BLaER1 treated with 17β-estradiol and CSF1 and Interleukin-3, amounts not matched to agents 10 nM and 100 nM (cell line): ENCODE measurements at regions not wholly inside any gene's neighbourhood (a gene's known extent, or its start where the extent isn't known, plus 50 kb on each side); places are given as distances from the start of the nearest gene placed in this dataset.

ENCODE experiments used
- H3K27ac ChIP-seq, 11 experiments: shearing (Covaris generic); formaldehyde crosslinking; 2 replicates each; pipeline ENCODE4 v1.8.1; 2022
- H3K27me3 ChIP-seq, 11 experiments: shearing (Covaris generic); formaldehyde crosslinking; 2 replicates each; pipeline ENCODE4 v1.8.1; 2022
- H3K36me3 ChIP-seq, 11 experiments: shearing (Covaris generic); formaldehyde crosslinking; 2 replicates each; pipeline ENCODE4 v1.8.1; 2022
- H3K4me1 ChIP-seq, 10 experiments: shearing (Covaris generic); formaldehyde crosslinking; 2 replicates each; pipeline ENCODE4 v1.8.1; 2022
- H3K4me2 ChIP-seq, 11 experiments: shearing (Covaris generic); formaldehyde crosslinking; 2 replicates each; pipeline ENCODE4 v1.8.1; 2022
- H3K4me3 ChIP-seq, 10 experiments: shearing (Covaris generic); formaldehyde crosslinking; 2 replicates each; pipeline ENCODE4 v1.8.1; 2022
- H3K9ac ChIP-seq, 11 experiments: shearing (Covaris generic); formaldehyde crosslinking; 2 replicates each; pipeline ENCODE4 v1.8.1; 2022
- H3K9me3 ChIP-seq, 11 experiments: shearing (Covaris generic); formaldehyde crosslinking; replicated peaks in 1 of 11; 2 replicates each; pipeline ENCODE4 v1.8.1; 2022
- H4K20me1 ChIP-seq, 11 experiments: shearing (Covaris generic); formaldehyde crosslinking; 2 replicates each; pipeline ENCODE4 v1.8.1; 2022
- Cebpa-rat ChIP-seq, 11 experiments: shearing (Covaris generic); IDR thresholded peaks; 2 replicates each; pipeline ENCODE4 v1.8.1; 2022

DNA sequence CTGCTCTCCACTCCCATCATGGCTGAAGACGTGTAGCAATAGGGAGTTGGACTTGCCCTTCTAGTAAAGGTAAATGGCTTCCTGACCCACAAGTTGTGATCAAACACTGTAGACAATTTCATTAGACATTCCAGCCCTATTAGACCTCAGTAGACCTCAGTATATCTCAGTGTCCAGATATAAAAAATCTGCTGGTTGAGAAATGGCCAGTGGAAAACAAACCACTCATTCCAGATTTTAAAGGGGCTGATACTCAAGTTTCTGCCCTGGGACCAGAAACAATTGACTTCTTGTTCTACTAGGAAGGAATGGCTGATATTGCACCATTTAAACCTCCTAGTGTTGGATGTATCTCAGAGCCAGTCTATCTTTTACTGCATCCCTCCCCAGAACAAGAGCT, 613.2 kb downstream of the PDCD6IP start:
- Histone ChIP-seq H3K4me2 (no peak overlapping the region), H3K4me3 (no peak overlapping the region), H3K9me3 (no peaks in the 10 kb centered on the region), H3K36me3 (no peaks in the 10 kb centered on the region), H3K9ac (no peak overlapping the region), H4K20me1 (no peaks in the 10 kb centered on the region), H3K4me1 (no peaks in the 10 kb centered on the region), H3K27ac (no peak overlapping the region), H3K27me3 (no peaks in the 10 kb centered on the region)
- no peak for TF ChIP-seq Cebpa-rat (IDR thresholded peaks at IDR 0.05)

DNA sequence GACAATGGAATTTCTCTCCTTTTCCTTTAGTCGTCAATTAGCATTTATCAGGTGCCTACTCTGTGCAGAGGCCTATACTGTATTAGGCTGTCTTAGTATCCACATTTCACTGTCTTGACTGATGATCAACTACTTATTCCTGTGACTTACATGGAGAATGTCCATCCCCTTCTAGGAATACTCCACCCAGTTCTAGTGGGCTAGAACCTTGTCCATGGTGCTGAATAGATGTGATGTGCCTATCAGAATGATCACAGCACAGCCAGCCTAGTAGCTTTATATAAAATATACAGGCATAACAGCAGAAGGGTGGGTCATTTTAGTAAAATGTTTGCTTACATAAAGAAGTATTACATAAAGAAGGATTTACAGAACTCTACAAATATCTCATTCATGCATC, 621.4 kb downstream of the PDCD6IP start:
- Histone ChIP-seq H3K9ac (no peak overlapping the region), H3K9me3 (no peaks in the 10 kb centered on the region), H4K20me1 (no peaks in the 10 kb centered on the region), H3K27me3 (no peaks in the 10 kb centered on the region), H3K4me3 (no peak overlapping the region), H3K27ac (no peak overlapping the region), H3K4me2 (no peak overlapping the region), H3K4me1 (no peaks in the 10 kb centered on the region), H3K36me3 (no peaks in the 10 kb centered on the region)
- no peak for TF ChIP-seq Cebpa-rat (IDR thresholded peaks at IDR 0.05)

DNA sequence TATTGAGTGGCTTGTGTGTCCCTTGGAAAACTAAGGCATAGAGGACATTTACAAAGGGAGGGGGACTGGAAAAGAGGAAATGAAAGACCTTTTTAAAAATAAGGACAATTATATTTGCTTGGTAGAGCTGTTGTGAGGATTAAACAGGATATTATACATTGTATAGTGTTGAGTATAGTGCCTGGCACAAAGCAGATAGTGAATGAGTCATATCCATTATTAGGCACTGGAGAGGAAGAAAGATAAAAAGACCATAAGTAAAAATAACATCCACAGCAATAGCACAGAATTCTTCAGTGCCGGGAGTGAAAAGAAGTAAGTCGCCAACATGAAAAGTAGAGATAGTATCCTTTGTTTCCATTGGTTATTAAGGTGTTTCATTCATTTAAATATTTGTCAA, 623.3 kb downstream of the PDCD6IP start:
- H3K36me3 ChIP-seq = no peaks in the 10 kb centered on the region
- H3K27ac ChIP-seq = no peak overlapping the region
- no peaks in the 10 kb centered on the region for H3K4me1 ChIP-seq
- H4K20me1 ChIP-seq = no peaks in the 10 kb centered on the region
- no peak overlapping the region for H3K4me3 ChIP-seq
- no peak overlapping the region; a peak in 1 of 22 replicates for H3K4me2 ChIP-seq
- no peak for TF ChIP-seq Cebpa-rat (IDR thresholded peaks at IDR 0.05)
- H3K9ac ChIP-seq = no peak overlapping the region
- H3K9me3 ChIP-seq = no peaks in the 10 kb centered on the region
- no peaks in the 10 kb centered on the region for H3K27me3 ChIP-seq

DNA sequence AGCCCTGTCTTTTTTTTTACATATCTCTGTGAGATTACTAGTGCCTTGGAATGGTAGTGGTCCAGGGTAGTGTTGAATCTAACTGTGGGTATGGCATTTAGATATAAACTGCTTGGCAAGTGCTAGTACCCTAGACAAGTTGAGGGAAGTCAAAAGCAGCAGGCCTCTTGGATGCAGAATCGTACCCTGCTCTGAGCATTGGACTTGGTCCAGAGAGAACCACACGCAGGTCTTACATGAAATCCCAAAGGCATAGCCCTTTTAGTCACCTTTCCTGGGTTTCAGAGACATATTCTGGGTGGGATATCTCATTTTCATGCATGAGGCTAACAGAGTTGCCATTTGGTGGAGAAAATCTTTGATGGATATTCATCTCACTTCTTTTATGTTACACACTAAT, 641.4 kb downstream of the PDCD6IP start:
- peaks cover 14 to 20% (median 19%) of the 10 kb centered on the region in 11 experiments for H3K9me3 ChIP-seq
- H3K4me3 ChIP-seq = no peak overlapping the region
- no peak overlapping the region for H3K9ac ChIP-seq
- H4K20me1 ChIP-seq = no peaks in the 10 kb centered on the region
- H3K4me1 ChIP-seq = no peaks in the 10 kb centered on the region
- H3K27ac ChIP-seq = no peak overlapping the region
- no peaks in the 10 kb centered on the region for H3K27me3 ChIP-seq
- H3K36me3 ChIP-seq = no peaks in the 10 kb centered on the region
- no peak overlapping the region for H3K4me2 ChIP-seq
- TF ChIP-seq Cebpa-rat (IDR thresholded peaks at IDR 0.05) = no peak

DNA sequence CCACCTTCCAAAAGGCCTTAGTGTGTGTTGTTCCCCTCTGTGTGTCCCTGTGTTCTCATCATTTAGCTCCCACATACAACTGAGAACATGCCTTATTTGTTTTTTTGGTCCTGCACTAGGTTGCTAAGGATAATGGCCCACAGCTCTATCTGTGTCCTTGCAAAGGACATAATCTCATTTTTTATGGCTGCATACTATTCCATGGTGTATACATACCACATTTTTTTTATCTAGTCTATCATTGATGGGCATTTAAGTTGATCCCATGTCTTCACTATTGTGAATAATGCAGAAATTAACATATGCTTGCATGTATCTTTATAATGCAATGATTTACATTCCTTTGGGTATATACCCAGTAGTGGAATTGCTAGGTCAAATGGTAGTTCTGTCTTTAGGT, 645.7 kb downstream of the PDCD6IP start:
- Histone ChIP-seq H4K20me1 (no peaks in the 10 kb centered on the region), H3K4me3 (no peak overlapping the region), H3K9ac (no peak overlapping the region), H3K4me1 (no peaks in the 10 kb centered on the region), H3K9me3 (peaks cover 15 to 33% (median 23%) of the 10 kb centered on the region in 11 experiments), H3K27me3 (no peaks in the 10 kb centered on the region), H3K27ac (no peak overlapping the region), H3K36me3 (no peaks in the 10 kb centered on the region), H3K4me2 (no peak overlapping the region)
- no peak for TF ChIP-seq Cebpa-rat (IDR thresholded peaks at IDR 0.05)

DNA sequence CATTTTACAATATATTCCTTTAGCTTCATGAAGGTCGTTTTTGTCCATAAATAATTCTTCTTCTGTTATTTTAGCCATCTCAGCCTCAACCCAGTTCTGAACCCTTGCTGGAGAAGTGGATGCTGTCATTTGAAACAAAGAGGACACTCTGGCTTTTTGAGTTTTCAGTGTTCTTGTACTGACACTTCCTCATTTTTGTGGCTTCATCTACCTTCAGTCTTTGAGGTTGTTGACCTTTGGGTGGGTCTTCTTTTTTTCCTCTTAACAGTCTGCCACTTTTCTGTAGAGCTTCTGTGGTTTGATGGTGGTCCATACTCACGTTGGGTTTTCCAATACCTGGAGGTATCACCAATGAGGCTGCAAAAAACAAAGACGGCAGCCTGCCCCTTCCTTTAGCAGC, 650.9 kb downstream of the PDCD6IP start:
- Histone ChIP-seq H4K20me1 (no peaks in the 10 kb centered on the region), H3K36me3 (no peaks in the 10 kb centered on the region), H3K9ac (no peak overlapping the region), H3K9me3 (peaks cover 2 to 19% (median 9%) of the 10 kb centered on the region in 11 experiments; a peak in 19 of 22 replicates), H3K4me2 (no peak overlapping the region), H3K4me3 (no peak overlapping the region), H3K27ac (no peak overlapping the region), H3K27me3 (no peaks in the 10 kb centered on the region), H3K4me1 (no peaks in the 10 kb centered on the region)
- no peak for TF ChIP-seq Cebpa-rat (IDR thresholded peaks at IDR 0.05)

DNA sequence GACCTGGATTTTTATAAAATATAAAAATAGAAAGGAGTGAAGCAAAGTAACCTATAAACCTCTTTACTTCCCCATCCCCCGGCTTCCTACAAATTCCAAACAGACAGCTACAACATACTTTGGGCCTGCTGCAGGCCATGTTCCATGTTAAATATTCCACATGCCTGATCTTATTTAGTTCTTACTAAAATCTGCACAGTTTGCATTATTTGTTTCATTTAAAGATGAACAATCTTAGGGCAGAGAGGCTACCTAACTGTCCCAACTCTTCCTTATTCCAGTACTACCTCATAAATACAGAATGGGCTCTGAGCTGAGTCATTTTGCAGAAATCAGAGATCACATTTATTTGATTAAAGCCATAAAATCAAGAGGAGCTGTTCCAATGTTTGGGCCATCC, 665.0 kb downstream of the PDCD6IP start:
- Histone ChIP-seq H3K4me3 (no peak overlapping the region), H4K20me1 (no peaks in the 10 kb centered on the region), H3K9ac (no peak overlapping the region), H3K27me3 (no peaks in the 10 kb centered on the region), H3K36me3 (no peaks in the 10 kb centered on the region), H3K4me2 (no peak overlapping the region), H3K4me1 (no peaks in the 10 kb centered on the region), H3K9me3 (peaks cover 17 to 25% (median 21%) of the 10 kb centered on the region in 11 experiments), H3K27ac (no peak overlapping the region)
- TF ChIP-seq Cebpa-rat (IDR thresholded peaks at IDR 0.05) = no peak

DNA sequence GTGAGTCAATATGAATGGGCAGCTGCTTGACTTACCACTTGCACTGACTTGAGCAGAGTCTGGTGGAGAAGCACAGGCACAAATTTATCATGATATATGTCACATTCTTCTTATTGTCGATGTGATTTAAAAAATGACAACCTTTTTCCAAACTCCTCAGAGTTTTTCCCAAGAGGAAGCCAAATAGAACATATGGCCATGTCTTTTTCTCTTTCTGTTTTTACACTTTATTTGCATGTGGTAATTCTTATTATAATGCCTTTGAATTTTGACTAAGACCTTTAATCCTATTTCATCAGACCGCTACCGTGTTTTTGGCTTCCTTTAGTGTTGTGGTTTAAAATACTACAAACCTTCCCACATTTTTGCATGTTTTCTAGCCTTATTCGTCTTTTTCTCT, 666.2 kb downstream of the PDCD6IP start:
- no peaks in the 10 kb centered on the region for H4K20me1 ChIP-seq
- no peak overlapping the region for H3K4me2 ChIP-seq
- peaks cover 7 to 13% (median 12%) of the 10 kb centered on the region in 11 experiments; a peak in 21 of 22 replicates for H3K9me3 ChIP-seq
- TF ChIP-seq Cebpa-rat (IDR thresholded peaks at IDR 0.05) = no peak
- no peak overlapping the region for H3K27ac ChIP-seq
- H3K9ac ChIP-seq = no peak overlapping the region
- H3K27me3 ChIP-seq = no peaks in the 10 kb centered on the region
- H3K4me3 ChIP-seq = no peak overlapping the region
- no peaks in the 10 kb centered on the region for H3K4me1 ChIP-seq
- H3K36me3 ChIP-seq = no peaks in the 10 kb centered on the region

DNA sequence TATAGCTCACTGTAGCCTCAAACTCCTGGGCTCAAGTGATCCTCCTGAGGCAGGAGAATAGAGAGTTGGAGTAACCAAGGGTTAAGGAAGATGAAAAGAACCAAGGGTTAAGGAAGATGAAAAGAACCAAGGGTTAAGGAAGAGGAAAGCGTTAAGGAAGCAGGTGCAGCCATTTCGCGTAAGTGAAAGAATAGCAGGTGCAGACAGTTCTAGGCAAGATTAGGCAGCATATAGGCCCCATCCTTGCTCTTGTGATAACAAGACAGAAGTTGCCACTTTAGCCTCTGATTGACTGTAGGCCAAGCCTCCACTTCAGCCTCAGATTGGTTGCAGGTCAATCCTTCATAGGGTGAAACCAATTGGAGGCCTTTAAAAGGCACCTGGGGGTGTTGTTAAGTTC, 677.4 kb downstream of the PDCD6IP start:
- Histone ChIP-seq H3K4me2 (no peak overlapping the region; a peak in 1 of 22 replicates), H3K4me1 (no peaks in the 10 kb centered on the region), H3K9me3 (peaks cover 4 to 10% (median 7%) of the 10 kb centered on the region in 11 experiments; a peak in 13 of 22 replicates), H3K36me3 (no peaks in the 10 kb centered on the region), H3K27me3 (no peaks in the 10 kb centered on the region), H3K9ac (no peak overlapping the region), H4K20me1 (no peaks in the 10 kb centered on the region), H3K4me3 (no peak overlapping the region), H3K27ac (no peak overlapping the region)
- no peak for TF ChIP-seq Cebpa-rat (IDR thresholded peaks at IDR 0.05)

DNA sequence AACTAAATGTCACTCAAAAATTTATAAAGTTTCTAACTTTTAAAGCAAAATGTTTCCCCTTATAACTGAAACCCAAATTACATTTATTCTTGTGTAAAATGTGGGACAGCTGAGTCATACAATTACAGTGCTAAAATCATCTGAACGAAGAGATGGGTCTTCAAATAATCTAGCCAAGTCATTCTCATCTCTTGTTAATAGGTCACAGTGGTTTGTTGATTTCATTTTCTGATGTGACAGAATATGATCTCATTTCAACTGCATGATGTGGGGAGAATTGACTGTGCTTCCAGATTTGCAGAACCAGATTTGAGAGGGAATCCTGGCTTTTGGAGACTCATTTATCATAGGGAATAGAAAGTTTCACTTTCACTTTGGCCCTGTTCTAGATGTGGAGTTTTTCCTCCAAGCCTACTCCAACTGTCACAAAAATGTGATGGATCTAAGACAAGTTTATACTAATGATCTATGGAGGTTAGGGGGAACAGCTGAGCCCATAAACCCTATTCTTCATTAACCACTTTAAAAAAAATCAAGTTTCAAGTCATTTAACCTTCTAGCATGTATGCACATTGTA, 685.0 kb downstream of the PDCD6IP start:
- Histone ChIP-seq H3K9ac (no peak overlapping the region), H3K4me2 (no peak overlapping the region), H3K9me3 (no peaks in the 10 kb centered on the region), H3K27me3 (no peaks in the 10 kb centered on the region), H3K36me3 (no peaks in the 10 kb centered on the region), H3K4me3 (no peak overlapping the region), H3K4me1 (no peaks in the 10 kb centered on the region), H4K20me1 (no peaks in the 10 kb centered on the region), H3K27ac (no peak overlapping the region)
- TF ChIP-seq Cebpa-rat (IDR thresholded peaks at IDR 0.05) = no peak
